Keratinocyte (primary cell): ENCODE measurements at regions not wholly inside any gene's neighbourhood (a gene's known extent, or its start where the extent isn't known, plus 50 kb on each side); places are given as distances from the start of the nearest gene placed in this dataset.

Experiments
- CTCF ChIP-seq, 3 experiments: IDR thresholded peaks in 1 of 3; conservative IDR thresholded peaks in 1 of 3; optimal IDR thresholded peaks in 1 of 3; 2 replicates in 2 of 3; 3 replicates in 1 of 3; pipeline versions ENCODE3 to v1.5.1; 2011; ENCODE audit warnings: low read length in 3 of 3, mild to moderate bottlenecking in 3 of 3, moderate library complexity in 2 of 3, control low read depth in 1 of 3, inconsistent platforms in 1 of 3; ENCODE audit not compliant: insufficient read depth in 2 of 3; ENCODE audit errors: extremely low read depth in 1 of 3
- EZH2 ChIP-seq: IDR thresholded peaks from one replicate; pipeline ENCODE4 v1.6.1; 2012; ENCODE audit warnings: inconsistent platforms, mild to moderate bottlenecking, low read length, moderate library complexity

GRCh38 chr3:64748244-64748904 lies 60.6 kb upstream of the ADAMTS9 start:
- TF ChIP-seq CTCF (optimal IDR thresholded peaks at IDR 0.05 in 1 of 3, IDR thresholded peaks at IDR 0.05 in 1 of 3, conservative IDR thresholded peaks at IDR 0.05 in 1 of 3; ENCODE audit: extremely low read depth in 1 of 3, insufficient read depth in 2 of 3, low read length in 3 of 3), result no peak
- TF ChIP-seq EZH2, result peak; percentile 34
